ENCODE measurements at regions not wholly inside any gene's neighbourhood (a gene's known extent, or its start where the extent isn't known, plus 50 kb on each side); places are given as distances from the start of the nearest gene placed in this dataset.
A peak's percentile ranks its signal among the peaks of the same experiment; 100 is the strongest.
"Not testable (repeated sequence)": the region's sequence is repeated elsewhere in the genome, so short reads cannot be mapped to it uniquely, and the experiment has no call there.

- no peak for DNase-seq (ENCODE audit: extremely low spot score)
- H3K27ac ChIP-seq (replicated peaks in 1 of 4): no peak overlapping the region
- H3K4me3 ChIP-seq: no peak overlapping the region
- WGBS: 80% methylated on average over 3 of the region's 3 CpGs
- no peaks in the 10 kb centered on the region for H3K36me3 ChIP-seq
- no peak for TF ChIP-seq CTCF (IDR thresholded peaks at IDR 0.05)
- no peak for TF ChIP-seq POLR2A (IDR thresholded peaks at IDR 0.05; ENCODE audit: low read depth)
- no peak for TF ChIP-seq POLR2AphosphoS5 (IDR thresholded peaks at IDR 0.05)
- no peak for TF ChIP-seq EP300 (IDR thresholded peaks at IDR 0.05)
- no peaks in the 10 kb centered on the region for H3K27me3 ChIP-seq
- intact Hi-C loops (cut with DNase I): no loop called here
- no peaks in the 10 kb centered on the region for H3K9me3 ChIP-seq
- peaks cover 0 to 10% (median 7%) of the 10 kb centered on the region in 4 donors for H3K4me1 ChIP-seq
Observed at GRCh38 chr4:72702948-72703347, 133.9 kb upstream of the ADAMTS3 start.

- Histone ChIP-seq H3K27ac (replicated peaks in 1 of 4) (no peak overlapping the region), H3K9me3 (no peaks in the 10 kb centered on the region), H3K4me1 (peaks cover 0 to 13% (median 11%) of the 10 kb centered on the region in 4 donors), H3K27me3 (no peaks in the 10 kb centered on the region), H3K36me3 (no peaks in the 10 kb centered on the region), H3K4me3 (peak overlapping the region; percentile 34 to 55 (median 40))
- intact Hi-C loops (cut with DNase I): loop anchor here (2.0 kb wide), 1 partner anchor 317 kb away; no protein-coding TSS in a partner anchor
- TF ChIP-seq CTCF (IDR thresholded peaks at IDR 0.05) (peak; percentile 58 to 63 (median 60)), POLR2AphosphoS5 (IDR thresholded peaks at IDR 0.05) (no peak)
- no peak for DNase-seq (ENCODE audit: extremely low spot score)
- 23% methylated on average over 7 of the region's 7 CpGs for WGBS
Observed at GRCh38 chr4:72701987-72702819, 133.2 kb upstream of the ADAMTS3 start.

- Histone ChIP-seq H3K36me3 (no peaks in the 10 kb centered on the region), H3K4me3 (no peak overlapping the region), H3K27ac (replicated peaks in 1 of 4) (no peak overlapping the region), H3K27me3 (no peaks in the 10 kb centered on the region), H3K4me1 (no peaks in the 10 kb centered on the region), H3K9me3 (peaks cover 0 to 3% (median 0%) of the 10 kb centered on the region in 4 donors)
- DNase-seq (ENCODE audit: extremely low spot score): no peak
- 5% methylated on average over 1 of the region's 1 CpG for WGBS
- intact Hi-C loops (cut with DNase I): no loop called here
- TF ChIP-seq POLR2A (IDR thresholded peaks at IDR 0.05; ENCODE audit: low read depth) (no peak), CTCF (IDR thresholded peaks at IDR 0.05) (no peak), POLR2AphosphoS5 (IDR thresholded peaks at IDR 0.05) (no peak), EP300 (IDR thresholded peaks at IDR 0.05) (no peak)
Observed at GRCh38 chr4:72690771-72691170, 121.8 kb upstream of the ADAMTS3 start.

- intact Hi-C loops (cut with DNase I): no loop called here
- H3K36me3 ChIP-seq: no peaks in the 10 kb centered on the region
- H3K4me3 ChIP-seq: no peak overlapping the region
- TF ChIP-seq CTCF (IDR thresholded peaks at IDR 0.05): no peak
- no peak for TF ChIP-seq POLR2AphosphoS5 (IDR thresholded peaks at IDR 0.05)
- no peak for TF ChIP-seq EP300 (IDR thresholded peaks at IDR 0.05)
- no peak for TF ChIP-seq POLR2A (IDR thresholded peaks at IDR 0.05; ENCODE audit: low read depth)
- H3K27me3 ChIP-seq: no peaks in the 10 kb centered on the region
- no peak for DNase-seq (ENCODE audit: extremely low spot score)
- H3K9me3 ChIP-seq: peaks cover 0 to 3% (median 0%) of the 10 kb centered on the region in 4 donors
- no peaks in the 10 kb centered on the region for H3K4me1 ChIP-seq
- no peak overlapping the region for H3K27ac ChIP-seq (replicated peaks in 1 of 4)
- WGBS: 82% methylated on average over 1 of the region's 1 CpG
Observed at GRCh38 chr4:72689923-72690322, 120.9 kb upstream of the ADAMTS3 start.

- H3K36me3 ChIP-seq; H3K4me3 ChIP-seq; H3K27ac ChIP-seq (replicated peaks in 1 of 4); H3K27me3 ChIP-seq; DNase-seq (ENCODE audit: extremely low spot score); H3K9me3 ChIP-seq; H3K4me1 ChIP-seq; intact Hi-C loops (cut with DNase I): not testable (repeated sequence)
- 90% methylated on average over 2 of the region's 2 CpGs for WGBS
Observed at GRCh38 chr4:72686390-72686789, 117.4 kb upstream of the ADAMTS3 start.

Data from esophagus muscularis mucosa (tissue), 4 donors.